ENCODE measurements at regions not wholly inside any gene's neighbourhood (a gene's known extent, or its start where the extent isn't known, plus 50 kb on each side); places are given as distances from the start of the nearest gene placed in this dataset.

DNA sequence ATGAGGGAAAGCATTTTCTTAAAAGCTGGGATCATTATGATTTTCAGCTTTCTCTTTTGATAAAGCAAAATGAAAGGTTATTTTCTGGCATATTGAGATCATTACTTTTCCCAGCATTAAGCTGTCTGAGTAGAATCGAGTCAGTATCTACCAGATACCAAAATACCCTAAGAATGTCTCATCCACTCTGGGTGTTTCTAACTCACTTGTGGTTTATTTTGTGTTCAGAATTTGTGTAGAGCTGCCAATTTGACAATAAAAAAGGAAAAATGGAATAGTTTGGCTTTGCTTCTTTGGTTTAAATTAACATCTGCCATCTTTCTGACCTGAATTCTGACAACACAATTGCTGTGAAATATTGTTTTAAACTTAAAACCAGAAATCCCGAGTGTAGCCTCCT is 438.7 kb upstream of the ARGLU1 start:
- Histone ChIP-seq H3K36me3 (no peaks in the 10 kb centered on the region), H3K4me1 (ENCODE audit: control insufficient read depth in 1 of 2, low read depth in 2 of 2) (no peaks in the 10 kb centered on the region), H3K9me3 (no peaks in the 10 kb centered on the region), H3K4me3 (no peak overlapping the region), H3K27me3 (replicated peaks; ENCODE audit: insufficient read depth) (no peaks in the 10 kb centered on the region), H3K27ac (no peak overlapping the region)
- TF ChIP-seq, protein P1, sequence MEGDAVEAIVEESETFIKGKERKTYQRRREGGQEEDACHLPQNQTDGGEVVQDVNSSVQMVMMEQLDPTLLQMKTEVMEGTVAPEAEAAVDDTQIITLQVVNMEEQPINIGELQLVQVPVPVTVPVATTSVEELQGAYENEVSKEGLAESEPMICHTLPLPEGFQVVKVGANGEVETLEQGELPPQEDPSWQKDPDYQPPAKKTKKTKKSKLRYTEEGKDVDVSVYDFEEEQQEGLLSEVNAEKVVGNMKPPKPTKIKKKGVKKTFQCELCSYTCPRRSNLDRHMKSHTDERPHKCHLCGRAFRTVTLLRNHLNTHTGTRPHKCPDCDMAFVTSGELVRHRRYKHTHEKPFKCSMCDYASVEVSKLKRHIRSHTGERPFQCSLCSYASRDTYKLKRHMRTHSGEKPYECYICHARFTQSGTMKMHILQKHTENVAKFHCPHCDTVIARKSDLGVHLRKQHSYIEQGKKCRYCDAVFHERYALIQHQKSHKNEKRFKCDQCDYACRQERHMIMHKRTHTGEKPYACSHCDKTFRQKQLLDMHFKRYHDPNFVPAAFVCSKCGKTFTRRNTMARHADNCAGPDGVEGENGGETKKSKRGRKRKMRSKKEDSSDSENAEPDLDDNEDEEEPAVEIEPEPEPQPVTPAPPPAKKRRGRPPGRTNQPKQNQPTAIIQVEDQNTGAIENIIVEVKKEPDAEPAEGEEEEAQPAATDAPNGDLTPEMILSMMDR (IDR thresholded peaks at IDR 0.05): no peak
- ATAC-seq (ENCODE audit: insufficient number of reproducible peaks, low FRiP score, low read depth) (no peak), DNase-seq (ENCODE audit: low spot score) (no peak)

DNA sequence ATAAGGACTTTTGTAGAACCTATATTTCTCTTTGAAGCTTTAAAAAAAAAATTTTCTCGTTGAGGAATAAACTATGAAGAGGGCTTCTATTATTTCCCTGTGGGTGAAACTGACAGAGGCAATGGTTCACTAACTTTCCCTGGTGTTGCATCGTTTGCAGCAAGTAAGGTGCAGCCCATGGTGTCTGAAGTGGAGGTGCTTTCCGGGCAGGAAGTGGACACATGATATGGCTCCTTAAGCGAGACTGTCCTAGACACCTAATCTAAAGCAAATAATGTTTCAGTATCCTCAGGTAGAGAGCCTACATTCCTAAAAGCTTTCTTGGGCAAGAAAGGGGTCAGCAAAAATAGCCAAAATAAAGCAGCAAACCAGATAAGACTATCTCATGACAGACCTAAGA is 437.6 kb upstream of the ARGLU1 start:
- DNase-seq (ENCODE audit: low spot score) (no peak), ATAC-seq (ENCODE audit: insufficient number of reproducible peaks, low FRiP score, low read depth) (no peak)
- Histone ChIP-seq H3K9me3 (no peaks in the 10 kb centered on the region), H3K27ac (no peak overlapping the region), H3K4me1 (ENCODE audit: control insufficient read depth in 1 of 2, low read depth in 2 of 2) (no peaks in the 10 kb centered on the region), H3K36me3 (no peaks in the 10 kb centered on the region), H3K27me3 (replicated peaks; ENCODE audit: insufficient read depth) (no peaks in the 10 kb centered on the region), H3K4me3 (no peak overlapping the region)
- TF ChIP-seq, protein P1 (IDR thresholded peaks at IDR 0.05): no peak

DNA sequence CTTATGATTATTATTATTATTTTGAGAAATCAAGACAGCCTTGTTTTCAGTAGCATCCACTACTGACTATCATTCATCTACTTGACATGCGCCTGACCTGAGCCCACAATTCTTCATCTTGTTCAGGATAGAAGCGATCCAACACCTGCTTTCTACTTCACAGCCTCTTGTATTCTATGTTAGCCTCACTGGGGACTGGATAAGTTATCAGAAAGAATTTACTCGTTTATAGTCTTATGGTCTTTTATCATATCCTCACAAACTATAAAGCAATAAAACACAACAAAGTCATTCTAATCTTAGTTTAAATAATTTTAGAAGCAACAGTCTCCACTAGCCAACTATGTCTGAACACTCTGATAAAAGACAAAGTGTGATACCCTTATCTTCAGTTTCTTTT is 436.0 kb upstream of the ARGLU1 start:
- TF ChIP-seq, protein P1 (IDR thresholded peaks at IDR 0.05): no peak
- Histone ChIP-seq H3K36me3 (no peaks in the 10 kb centered on the region), H3K9me3 (no peaks in the 10 kb centered on the region), H3K27ac (no peak overlapping the region), H3K4me3 (no peak overlapping the region), H3K27me3 (replicated peaks; ENCODE audit: insufficient read depth) (no peaks in the 10 kb centered on the region), H3K4me1 (ENCODE audit: control insufficient read depth in 1 of 2, low read depth in 2 of 2) (no peaks in the 10 kb centered on the region)
- ATAC-seq (ENCODE audit: insufficient number of reproducible peaks, low FRiP score, low read depth): no peak
- no peak for DNase-seq (ENCODE audit: low spot score)

DNA sequence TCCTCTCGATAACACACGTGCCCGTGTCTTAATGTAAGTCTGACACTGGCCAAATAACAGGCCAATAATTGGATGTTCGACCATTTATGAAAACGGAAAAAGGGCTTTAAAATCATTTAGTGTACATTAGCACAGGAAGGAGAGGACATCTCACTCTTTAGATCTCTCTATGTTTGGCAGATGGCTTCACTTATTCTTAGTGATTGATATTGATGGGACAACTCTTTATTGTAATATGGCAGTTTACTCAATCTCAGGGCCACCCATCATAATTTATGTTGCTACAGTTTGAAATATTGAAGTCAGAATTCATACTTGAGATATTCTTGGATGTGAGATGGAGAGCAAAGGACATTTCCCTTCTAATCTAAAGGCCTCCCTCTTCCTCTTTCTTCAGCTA is 430.7 kb upstream of the ARGLU1 start:
- DNase-seq (ENCODE audit: low spot score) (no peak), ATAC-seq (ENCODE audit: insufficient number of reproducible peaks, low FRiP score, low read depth) (no peak)
- no peak overlapping the region for H3K27ac ChIP-seq
- H3K36me3 ChIP-seq: no peaks in the 10 kb centered on the region
- no peaks in the 10 kb centered on the region for H3K4me1 ChIP-seq (ENCODE audit: control insufficient read depth in 1 of 2, low read depth in 2 of 2)
- TF ChIP-seq, protein P1 (IDR thresholded peaks at IDR 0.05): no peak
- no peaks in the 10 kb centered on the region for H3K9me3 ChIP-seq
- no peak overlapping the region for H3K4me3 ChIP-seq
- no peaks in the 10 kb centered on the region for H3K27me3 ChIP-seq (replicated peaks; ENCODE audit: insufficient read depth)

DNA sequence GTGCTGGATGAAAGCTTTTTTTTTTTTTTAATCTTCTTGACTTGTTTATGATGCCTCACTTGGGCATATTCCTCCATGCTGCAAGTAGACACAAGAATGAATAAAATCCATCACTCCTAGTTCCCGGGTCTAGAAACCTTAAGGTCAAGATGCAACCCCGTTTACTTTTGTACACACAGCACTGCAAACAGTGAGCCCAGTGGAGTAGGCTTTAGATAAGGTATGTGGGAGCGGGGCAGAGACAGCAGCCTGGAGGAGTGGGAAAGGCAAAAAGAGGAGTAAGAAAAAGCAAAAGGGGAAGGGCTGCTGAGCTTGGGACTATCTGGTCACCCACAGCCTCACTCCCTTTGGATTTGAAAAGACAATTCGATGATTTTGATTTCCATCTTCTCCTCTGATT is 429.8 kb upstream of the ARGLU1 start:
- Histone ChIP-seq H3K9me3 (no peaks in the 10 kb centered on the region), H3K27me3 (replicated peaks; ENCODE audit: insufficient read depth) (no peaks in the 10 kb centered on the region), H3K4me1 (ENCODE audit: control insufficient read depth in 1 of 2, low read depth in 2 of 2) (no peaks in the 10 kb centered on the region), H3K27ac (no peak overlapping the region), H3K4me3 (no peak overlapping the region), H3K36me3 (no peaks in the 10 kb centered on the region)
- DNase-seq (ENCODE audit: low spot score) (no peak), ATAC-seq (ENCODE audit: insufficient number of reproducible peaks, low FRiP score, low read depth) (no peak)
- TF ChIP-seq, protein P1 (IDR thresholded peaks at IDR 0.05): no peak
